ENCODE measurements at regions not wholly inside any gene's neighbourhood (a gene's known extent, or its start where the extent isn't known, plus 50 kb on each side); places are given as distances from the start of the nearest gene placed in this dataset.
"Not testable (repeated sequence)": the region's sequence is repeated elsewhere in the genome, so short reads cannot be mapped to it uniquely, and the experiment has no call there.

DNA sequence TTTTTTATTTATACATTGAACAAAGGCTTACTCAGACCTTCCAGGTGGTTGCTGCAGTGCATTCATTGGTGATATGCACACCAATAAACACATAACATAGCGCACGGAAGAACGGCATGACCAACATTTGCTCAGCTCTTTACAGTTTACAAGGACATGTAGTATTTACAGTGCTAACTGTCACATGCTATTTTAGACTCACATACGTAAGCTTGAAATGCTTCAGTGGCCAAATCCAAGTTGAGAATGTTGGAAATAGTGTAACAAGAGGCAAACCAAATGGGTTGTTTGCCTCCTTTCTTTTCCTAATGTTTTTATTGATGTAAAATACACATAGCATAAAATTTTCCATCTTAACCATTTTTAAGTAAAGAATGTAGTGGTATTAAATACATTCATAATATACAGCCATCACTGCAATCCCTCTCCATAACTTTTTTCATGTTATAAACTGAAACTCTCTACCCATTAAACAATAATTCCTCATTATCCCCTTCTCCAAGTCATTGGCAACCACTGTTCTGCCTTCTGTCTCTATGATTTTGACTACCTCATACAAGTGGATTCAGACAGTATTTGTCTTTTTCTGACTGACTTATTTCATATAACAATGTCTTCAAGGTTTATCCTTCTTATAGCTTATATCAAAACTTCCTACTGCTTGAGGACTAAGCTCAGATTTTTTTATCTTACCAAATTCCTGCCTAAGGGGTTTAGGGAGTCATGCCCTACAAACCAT, 1722.9 kb upstream of the AGA start:
- Histone ChIP-seq H3K14ac (ENCODE audit: low read length in 2 of 2) (no peak overlapping the region), H3K79me1 (replicated peaks; ENCODE audit: low read length, poor library complexity, severe bottlenecking) (no peaks in the 10 kb centered on the region), H3K4me1 (ENCODE audit: control insufficient read depth, insufficient read depth, low read depth, low read length) (no peaks in the 10 kb centered on the region), H2BK15ac (ENCODE audit: low read depth, poor library complexity, severe bottlenecking) (no peak overlapping the region), H3K27me3 (ENCODE audit: control insufficient read depth in 1 of 2, insufficient read depth in 1 of 2, low read length in 2 of 2) (no peaks in the 10 kb centered on the region), H3K9ac (ENCODE audit: low read length) (no peak overlapping the region), H3K27ac (ENCODE audit: low read length, poor library complexity, severe bottlenecking) (no peak overlapping the region), H2BK12ac (ENCODE audit: low read length in 2 of 2) (no peak overlapping the region), H4K91ac (ENCODE audit: low read length) (no peak overlapping the region), H2BK5ac (ENCODE audit: low read depth, low read length, poor library complexity, severe bottlenecking) (no peak overlapping the region), H3K4ac (ENCODE audit: low read depth in 1 of 2, low read length in 2 of 2) (no peak overlapping the region), H3K4me2 (ENCODE audit: low read length, poor library complexity, severe bottlenecking) (no peak overlapping the region), H2AFZ (ENCODE audit: low read depth, low read length) (no peak overlapping the region), H3K9me3 (ENCODE audit: control insufficient read depth, low read length) (peaks cover 16% of the 10 kb centered on the region), H3K36me3 (ENCODE audit: control insufficient read depth in 1 of 2, insufficient read depth in 2 of 2, low read depth in 1 of 2, low read length in 2 of 2) (no peaks in the 10 kb centered on the region), H3K18ac (ENCODE audit: low read depth in 1 of 2, low read length in 2 of 2) (no peak overlapping the region), H3K4me3 (ENCODE audit: insufficient read depth in 1 of 2, low read depth in 1 of 2, low read length in 2 of 2) (no peak overlapping the region), H3K23ac (ENCODE audit: low read length in 2 of 2) (no peak overlapping the region), H4K8ac (ENCODE audit: low read length) (no peak overlapping the region), H2AK5ac (ENCODE audit: low read length, severe bottlenecking) (no peak overlapping the region), H2BK120ac (ENCODE audit: low read depth, low read length) (no peak overlapping the region)
- no peak for DNase-seq
- WGBS = 96% methylated on average over 3 of the region's 4 CpGs

GRCh38 chr4:179165862-179166261, 1723.6 kb upstream of the AGA start:
- Histone ChIP-seq H3K18ac (ENCODE audit: low read depth in 1 of 2, low read length in 2 of 2) (no peak overlapping the region), H3K14ac (ENCODE audit: low read length in 2 of 2) (no peak overlapping the region), H4K91ac (ENCODE audit: low read length) (no peak overlapping the region), H3K9me3 (ENCODE audit: control insufficient read depth, low read length) (peaks cover 16% of the 10 kb centered on the region), H2AFZ (ENCODE audit: low read depth, low read length) (no peak overlapping the region), H3K36me3 (ENCODE audit: control insufficient read depth in 1 of 2, insufficient read depth in 2 of 2, low read depth in 1 of 2, low read length in 2 of 2) (no peaks in the 10 kb centered on the region), H3K79me1 (replicated peaks; ENCODE audit: low read length, poor library complexity, severe bottlenecking) (no peaks in the 10 kb centered on the region), H2AK5ac (ENCODE audit: low read length, severe bottlenecking) (no peak overlapping the region), H3K4me3 (ENCODE audit: insufficient read depth in 1 of 2, low read depth in 1 of 2, low read length in 2 of 2) (no peak overlapping the region), H2BK15ac (ENCODE audit: low read depth, poor library complexity, severe bottlenecking) (no peak overlapping the region), H3K4me2 (ENCODE audit: low read length, poor library complexity, severe bottlenecking) (no peak overlapping the region), H3K4ac (ENCODE audit: low read depth in 1 of 2, low read length in 2 of 2) (no peak overlapping the region), H3K9ac (ENCODE audit: low read length) (no peak overlapping the region), H2BK12ac (ENCODE audit: low read length in 2 of 2) (no peak overlapping the region), H3K27ac (ENCODE audit: low read length, poor library complexity, severe bottlenecking) (no peak overlapping the region), H3K27me3 (ENCODE audit: control insufficient read depth in 1 of 2, insufficient read depth in 1 of 2, low read length in 2 of 2) (no peaks in the 10 kb centered on the region), H3K23ac (ENCODE audit: low read length in 2 of 2) (no peak overlapping the region), H3K4me1 (ENCODE audit: control insufficient read depth, insufficient read depth, low read depth, low read length) (no peaks in the 10 kb centered on the region), H2BK5ac (ENCODE audit: low read depth, low read length, poor library complexity, severe bottlenecking) (no peak overlapping the region), H2BK120ac (ENCODE audit: low read depth, low read length) (no peak overlapping the region), H4K8ac (ENCODE audit: low read length) (no peak overlapping the region)
- DNase-seq = no peak
- WGBS = 35% methylated on average over 3 of the region's 3 CpGs

DNA sequence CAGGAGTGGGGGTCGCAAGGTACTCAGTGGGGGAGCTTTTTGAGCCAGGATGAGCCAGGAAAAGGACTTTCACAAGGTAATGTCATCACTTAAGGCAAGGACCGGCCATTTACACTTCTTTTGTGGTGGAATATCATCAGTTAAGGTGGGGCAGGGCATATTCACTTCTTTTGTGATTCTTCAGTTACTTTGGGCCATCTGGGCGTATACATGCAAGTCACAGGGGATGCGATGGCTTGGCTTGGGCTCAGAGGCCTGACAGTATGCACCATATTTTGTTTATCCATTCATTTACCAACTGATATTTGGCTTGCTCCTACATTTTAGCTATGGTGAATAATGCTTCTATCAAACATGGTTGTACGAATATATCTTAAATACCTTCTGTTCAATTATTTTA, 1728.1 kb upstream of the AGA start:
- not testable (repeated sequence) for H4K91ac ChIP-seq (ENCODE audit: low read length)

DNA sequence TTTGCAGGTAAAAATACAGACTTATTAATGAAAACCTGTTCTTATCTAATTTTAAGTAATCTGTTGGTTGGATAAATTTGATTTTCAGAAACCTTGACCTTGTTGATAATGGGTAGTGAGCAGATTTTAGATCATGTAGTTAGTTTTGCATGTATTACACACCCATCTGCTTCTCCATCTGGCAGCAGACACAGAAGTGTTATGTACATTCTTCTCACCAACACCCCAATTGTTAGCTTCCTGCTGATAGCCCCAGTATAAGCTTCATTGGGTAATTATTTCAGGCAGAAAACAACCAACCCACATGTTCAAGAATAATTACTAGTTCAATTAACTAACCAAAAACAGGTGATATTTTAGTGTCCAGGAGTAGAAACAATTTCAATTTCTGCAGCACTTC, 1740.5 kb upstream of the AGA start:
- H2AFZ ChIP-seq (ENCODE audit: low read depth, low read length) = no peak overlapping the region
- no peak overlapping the region for H3K4ac ChIP-seq (ENCODE audit: low read depth in 1 of 2, low read length in 2 of 2)
- no peaks in the 10 kb centered on the region for H3K79me1 ChIP-seq (replicated peaks; ENCODE audit: low read length, poor library complexity, severe bottlenecking)
- no peak overlapping the region for H2AK5ac ChIP-seq (ENCODE audit: low read length, severe bottlenecking)
- H3K9me3 ChIP-seq (ENCODE audit: control insufficient read depth, low read length) = peaks cover 51% of the 10 kb centered on the region
- no peak overlapping the region for H2BK12ac ChIP-seq (ENCODE audit: low read length in 2 of 2)
- H2BK5ac ChIP-seq (ENCODE audit: low read depth, low read length, poor library complexity, severe bottlenecking) = no peak overlapping the region
- DNase-seq = no peak
- H3K9ac ChIP-seq (ENCODE audit: low read length) = no peak overlapping the region
- no peak overlapping the region for H3K14ac ChIP-seq (ENCODE audit: low read length in 2 of 2)
- no peak overlapping the region for H4K91ac ChIP-seq (ENCODE audit: low read length)
- no peak overlapping the region for H3K27ac ChIP-seq (ENCODE audit: low read length, poor library complexity, severe bottlenecking)
- H3K23ac ChIP-seq (ENCODE audit: low read length in 2 of 2) = no peak overlapping the region
- no peaks in the 10 kb centered on the region for H3K4me1 ChIP-seq (ENCODE audit: control insufficient read depth, insufficient read depth, low read depth, low read length)
- H3K4me2 ChIP-seq (ENCODE audit: low read length, poor library complexity, severe bottlenecking) = no peak overlapping the region
- H2BK120ac ChIP-seq (ENCODE audit: low read depth, low read length) = no peak overlapping the region
- H3K18ac ChIP-seq (ENCODE audit: low read depth in 1 of 2, low read length in 2 of 2) = no peak overlapping the region
- H4K8ac ChIP-seq (ENCODE audit: low read length) = no peak overlapping the region
- H3K4me3 ChIP-seq (ENCODE audit: insufficient read depth in 1 of 2, low read depth in 1 of 2, low read length in 2 of 2) = no peak overlapping the region
- no peaks in the 10 kb centered on the region for H3K27me3 ChIP-seq (ENCODE audit: control insufficient read depth in 1 of 2, insufficient read depth in 1 of 2, low read length in 2 of 2)
- no peaks in the 10 kb centered on the region for H3K36me3 ChIP-seq (ENCODE audit: control insufficient read depth in 1 of 2, insufficient read depth in 2 of 2, low read depth in 1 of 2, low read length in 2 of 2)
- H2BK15ac ChIP-seq (ENCODE audit: low read depth, poor library complexity, severe bottlenecking) = no peak overlapping the region

More for the DNA sequence above, 1728.1 kb upstream of the AGA start:
- not testable (repeated sequence) for H2AK5ac ChIP-seq (ENCODE audit: low read length, severe bottlenecking); H3K79me1 ChIP-seq (replicated peaks; ENCODE audit: low read length, poor library complexity, severe bottlenecking); DNase-seq; H3K4ac ChIP-seq (ENCODE audit: low read depth in 1 of 2, low read length in 2 of 2); H4K8ac ChIP-seq (ENCODE audit: low read length); H3K27ac ChIP-seq (ENCODE audit: low read length, poor library complexity, severe bottlenecking); H3K9ac ChIP-seq (ENCODE audit: low read length); H3K14ac ChIP-seq (ENCODE audit: low read length in 2 of 2); H2AFZ ChIP-seq (ENCODE audit: low read depth, low read length); H3K27me3 ChIP-seq (ENCODE audit: control insufficient read depth in 1 of 2, insufficient read depth in 1 of 2, low read length in 2 of 2); H3K4me1 ChIP-seq (ENCODE audit: control insufficient read depth, insufficient read depth, low read depth, low read length); H2BK12ac ChIP-seq (ENCODE audit: low read length in 2 of 2); H3K4me3 ChIP-seq (ENCODE audit: insufficient read depth in 1 of 2, low read depth in 1 of 2, low read length in 2 of 2); H3K4me2 ChIP-seq (ENCODE audit: low read length, poor library complexity, severe bottlenecking); H2BK5ac ChIP-seq (ENCODE audit: low read depth, low read length, poor library complexity, severe bottlenecking); H3K36me3 ChIP-seq (ENCODE audit: control insufficient read depth in 1 of 2, insufficient read depth in 2 of 2, low read depth in 1 of 2, low read length in 2 of 2); H2BK120ac ChIP-seq (ENCODE audit: low read depth, low read length); H2BK15ac ChIP-seq (ENCODE audit: low read depth, poor library complexity, severe bottlenecking); H3K18ac ChIP-seq (ENCODE audit: low read depth in 1 of 2, low read length in 2 of 2); H3K23ac ChIP-seq (ENCODE audit: low read length in 2 of 2); H3K9me3 ChIP-seq (ENCODE audit: control insufficient read depth, low read length)
- WGBS = no CpG with 5 or more reads among the region's 5 CpGs

All from mesenchymal stem cell (in vitro differentiated cells and primary cell).